Liver (tissue), 7 donors: ENCODE measurements at regions not wholly inside any gene's neighbourhood (a gene's known extent, or its start where the extent isn't known, plus 50 kb on each side); places are given as distances from the start of the nearest gene placed in this dataset.

Source experiments
- DNase-seq: peaks from one replicate; pipeline ENCODE4 v3.0.0-alpha.2; 2017; ENCODE audit warnings: low spot score
- H3K27ac ChIP-seq, 2 donors: one replicate each; pipeline ENCODE4 v1.7.0; 2013; ENCODE audit warnings: inconsistent platforms in 2 of 2, low read length in 2 of 2, control low read depth in 1 of 2, low read depth in 1 of 2, mild to moderate bottlenecking in 1 of 2
- H3K27me3 ChIP-seq, 4 donors: one replicate each; pipeline versions ENCODE4 v1.6.1 to v1.7.0; 2013; ENCODE audit warnings: low read length in 3 of 4, inconsistent platforms in 1 of 4, mild to moderate bottlenecking in 1 of 4, moderate library complexity in 1 of 4; ENCODE audit not compliant: control insufficient read depth in 4 of 4, insufficient read depth in 4 of 4
- H3K36me3 ChIP-seq, 4 donors: one replicate each; pipeline versions ENCODE4 v1.6.1 to v1.7.0; 2013; ENCODE audit warnings: low read length in 3 of 4, mild to moderate bottlenecking in 3 of 4, low read depth in 1 of 4, moderate library complexity in 1 of 4; ENCODE audit not compliant: control insufficient read depth in 4 of 4, insufficient read depth in 3 of 4
- H3K4me1 ChIP-seq, 4 donors: one replicate each; pipeline versions ENCODE4 v1.6.1 to v1.7.0; 2013; ENCODE audit warnings: low read length in 3 of 4, mild to moderate bottlenecking in 3 of 4, moderate library complexity in 1 of 4; ENCODE audit not compliant: control insufficient read depth in 4 of 4, insufficient read depth in 4 of 4
- H3K4me3 ChIP-seq, 3 donors: one replicate each; pipeline versions ENCODE4 v1.6.1 to v1.7.0; 2013; ENCODE audit warnings: low read length in 3 of 3, control low read depth in 1 of 3, low read depth in 1 of 3, mild to moderate bottlenecking in 1 of 3
- H3K9ac ChIP-seq, 2 donors: one replicate each; pipeline ENCODE4 v1.7.0; 2013; ENCODE audit warnings: low read length in 2 of 2, mild to moderate bottlenecking in 2 of 2, moderate library complexity in 2 of 2, control low read depth in 1 of 2, low read depth in 1 of 2
- H3K9me3 ChIP-seq, 4 donors: one replicate each; pipeline versions ENCODE4 v1.6.1 to v1.7.0; 2013; ENCODE audit warnings: low read length in 3 of 4; ENCODE audit not compliant: control insufficient read depth in 4 of 4
- FOXA1 ChIP-seq: IDR thresholded peaks from 2 replicates; pipeline ENCODE4 v1.6.1; 2016; ENCODE audit warnings: antibody characterized with exemption
- FOXA2 ChIP-seq: IDR thresholded peaks from 2 replicates; pipeline ENCODE4 v1.6.1; 2016; ENCODE audit warnings: antibody characterized with exemption
- GABPA ChIP-seq, 2 donors: IDR thresholded peaks in 1 of 2; conservative IDR thresholded peaks in 1 of 2; 2 replicates each; pipeline ENCODE4 v1.6.1; 2016; ENCODE audit warnings: antibody characterized with exemption in 2 of 2, mild to moderate bottlenecking in 1 of 2, moderate library complexity in 1 of 2
- HNF4A ChIP-seq, 2 donors: conservative IDR thresholded peaks; 2 replicates each; pipeline ENCODE4 v1.6.1; 2016; ENCODE audit warnings: antibody characterized with exemption in 2 of 2, mild to moderate bottlenecking in 2 of 2
- HNF4G ChIP-seq: IDR thresholded peaks from 2 replicates; pipeline ENCODE4 v1.6.1; 2016; ENCODE audit warnings: antibody characterized with exemption
- JUND ChIP-seq, 2 donors: IDR thresholded peaks; 2 replicates each; pipeline ENCODE4 v1.6.1; 2016; ENCODE audit warnings: antibody characterized with exemption in 2 of 2
- NR2F2 ChIP-seq: IDR thresholded peaks from 2 replicates; pipeline ENCODE4 v1.6.1; 2016; ENCODE audit warnings: antibody characterized with exemption
- RAD21 ChIP-seq, 2 donors: IDR thresholded peaks; 2 replicates each; pipeline ENCODE4 v1.6.1; 2016; ENCODE audit warnings: antibody characterized with exemption in 2 of 2, mild to moderate bottlenecking in 2 of 2
- REST ChIP-seq: IDR thresholded peaks from 2 replicates; pipeline ENCODE4 v1.6.1; 2016; ENCODE audit warnings: antibody characterized with exemption, mild to moderate bottlenecking
- RXRA ChIP-seq, 2 donors: IDR thresholded peaks; 2 replicates each; pipeline ENCODE4 v1.6.1; 2017 to 2018; ENCODE audit warnings: antibody characterized with exemption in 2 of 2, mild to moderate bottlenecking in 1 of 2
- SP1 ChIP-seq: IDR thresholded peaks from 2 replicates; pipeline ENCODE4 v1.6.1; 2018; ENCODE audit warnings: antibody characterized with exemption, mild to moderate bottlenecking
- YY1 ChIP-seq: IDR thresholded peaks from 2 replicates; pipeline ENCODE4 v1.6.1; 2016; ENCODE audit warnings: antibody characterized with exemption, mild to moderate bottlenecking
- WGBS: extraction: QIAGEN DNeasy Blood & Tissue Kit; methylation state at CpG from one replicate; pipeline ENCODE4 v1.1.7; 2013; 5-methylcytosine and 5-hydroxymethylcytosine counted together
- TF ChIP-seq, protein P1 (sequence below): IDR thresholded peaks from 2 replicates; pipeline ENCODE4 v1.6.1; 2016; ENCODE audit warnings: antibody characterized with exemption
- TF ChIP-seq, protein P2 (sequence below): IDR thresholded peaks from 2 replicates; pipeline ENCODE4 v1.6.1; 2016; ENCODE audit warnings: antibody characterized with exemption
- TF ChIP-seq, protein P3 (sequence below): IDR thresholded peaks from 2 replicates; pipeline ENCODE4 v1.6.1; 2016; ENCODE audit warnings: antibody characterized with exemption
- donor health status: healthy.
- donor health status: healthy.
- donor health status: healthy.
- donor health status: healthy.

- Histone ChIP-seq H3K27ac (no peak overlapping the region), H3K4me1 (peaks cover 0 to 7% (median 0%) of the 10 kb centered on the region in 4 donors), H3K36me3 (no peaks in the 10 kb centered on the region), H3K4me3 (no peak overlapping the region), H3K9ac (no peak overlapping the region), H3K9me3 (no peaks in the 10 kb centered on the region), H3K27me3 (no peaks in the 10 kb centered on the region)
- TF ChIP-seq FOXA2 (no peak), SP1 (peak; percentile 57), HNF4G (no peak), RAD21 (IDR thresholded peaks at IDR 0.05) (no peak), RXRA (IDR thresholded peaks at IDR 0.05) (peak in 1 of 2 donors; percentile 42), REST (no peak), GABPA (IDR thresholded peaks at IDR 0.05 in 1 of 2, conservative IDR thresholded peaks at IDR 0.05 in 1 of 2) (no peak)
- TF ChIP-seq, protein P1, sequence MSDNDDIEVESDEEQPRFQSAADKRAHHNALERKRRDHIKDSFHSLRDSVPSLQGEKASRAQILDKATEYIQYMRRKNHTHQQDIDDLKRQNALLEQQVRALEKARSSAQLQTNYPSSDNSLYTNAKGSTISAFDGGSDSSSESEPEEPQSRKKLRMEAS, result no peak
- WGBS, result 87% methylated on average over 6 of the region's 6 CpGs
- DNase-seq, result no peak
Measured at GRCh38 chr2:217687771-217688170, 315.0 kb downstream of the TNS1 start.

GRCh38 chr2:217685255-217685605, 317.6 kb downstream of the TNS1 start:
- H3K27ac ChIP-seq, result no peak overlapping the region
- WGBS, result 21% methylated on average over 4 of the region's 4 CpGs
- no peak for DNase-seq
- TF ChIP-seq SP1 (no peak), NR2F2 (no peak), FOXA2 (peak; percentile 62), JUND (IDR thresholded peaks at IDR 0.05) (no peak), REST (no peak), HNF4A (conservative IDR thresholded peaks at IDR 0.05) (peak; percentile 21 to 27), GABPA (IDR thresholded peaks at IDR 0.05 in 1 of 2, conservative IDR thresholded peaks at IDR 0.05 in 1 of 2) (no peak), YY1 (no peak), RXRA (IDR thresholded peaks at IDR 0.05) (peak in 1 of 2 donors; percentile 28), FOXA1 (peak; percentile 41), HNF4G (no peak)
- TF ChIP-seq, protein P2, sequence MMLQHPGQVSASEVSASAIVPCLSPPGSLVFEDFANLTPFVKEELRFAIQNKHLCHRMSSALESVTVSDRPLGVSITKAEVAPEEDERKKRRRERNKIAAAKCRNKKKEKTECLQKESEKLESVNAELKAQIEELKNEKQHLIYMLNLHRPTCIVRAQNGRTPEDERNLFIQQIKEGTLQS, result peak; percentile 46
- TF ChIP-seq, protein P3, sequence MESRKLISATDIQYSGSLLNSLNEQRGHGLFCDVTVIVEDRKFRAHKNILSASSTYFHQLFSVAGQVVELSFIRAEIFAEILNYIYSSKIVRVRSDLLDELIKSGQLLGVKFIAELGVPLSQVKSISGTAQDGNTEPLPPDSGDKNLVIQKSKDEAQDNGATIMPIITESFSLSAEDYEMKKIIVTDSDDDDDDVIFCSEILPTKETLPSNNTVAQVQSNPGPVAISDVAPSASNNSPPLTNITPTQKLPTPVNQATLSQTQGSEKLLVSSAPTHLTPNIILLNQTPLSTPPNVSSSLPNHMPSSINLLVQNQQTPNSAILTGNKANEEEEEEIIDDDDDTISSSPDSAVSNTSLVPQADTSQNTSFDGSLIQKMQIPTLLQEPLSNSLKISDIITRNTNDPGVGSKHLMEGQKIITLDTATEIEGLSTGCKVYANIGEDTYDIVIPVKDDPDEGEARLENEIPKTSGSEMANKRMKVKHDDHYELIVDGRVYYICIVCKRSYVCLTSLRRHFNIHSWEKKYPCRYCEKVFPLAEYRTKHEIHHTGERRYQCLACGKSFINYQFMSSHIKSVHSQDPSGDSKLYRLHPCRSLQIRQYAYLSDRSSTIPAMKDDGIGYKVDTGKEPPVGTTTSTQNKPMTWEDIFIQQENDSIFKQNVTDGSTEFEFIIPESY, result no peak
- no peaks in the 10 kb centered on the region for H3K36me3 ChIP-seq
- H3K27me3 ChIP-seq, result no peaks in the 10 kb centered on the region
- H3K4me1 ChIP-seq, result peaks cover 0 to 4% (median 0%) of the 10 kb centered on the region in 4 donors
- H3K4me3 ChIP-seq, result no peak overlapping the region
- no peaks in the 10 kb centered on the region for H3K9me3 ChIP-seq
- H3K9ac ChIP-seq, result no peak overlapping the region
